CD4-positive, alpha-beta T cell (primary cell): ENCODE measurements at regions not wholly inside any gene's neighbourhood (a gene's known extent, or its start where the extent isn't known, plus 50 kb on each side); places are given as distances from the start of the nearest gene placed in this dataset.

Source experiments
- ATAC-seq: fragments of 200-7000 bp; cut with Tn5 transposase; one replicate; pipeline ENCODE4 v1.10.0; 2022; ENCODE audit warnings: mild to moderate bottlenecking; ENCODE audit not compliant: poor library complexity
- CTCF ChIA-PET: fragments of 350-600 bp; sonication (Branson Sonifier 250); formaldehyde crosslinking; loops from one replicate; lab custom pipeline; 2021; ENCODE audit warnings: antibody characterized with exemption, inconsistent platforms; lab: Charles Lee
- POLR2A ChIA-PET: fragments of 350-600 bp; sonication (Branson Sonifier 250); formaldehyde crosslinking; loops from one replicate; lab custom pipeline; 2021; ENCODE audit warnings: antibody characterized with exemption, inconsistent platforms; lab: Charles Lee
- DNase-seq, 14 experiments: peaks; one replicate each; pipeline ENCODE4 v3.0.0-alpha.2; 2013 to 2020; ENCODE audit warnings: mixed read lengths in 2 of 14
- H3K27ac ChIP-seq, 2 donors: one replicate each; pipeline versions ENCODE4 v1.5.1 to v1.7.0; 2013; ENCODE audit warnings: low read length in 2 of 2, low read depth in 1 of 2, mild to moderate bottlenecking in 1 of 2
- H3K27me3 ChIP-seq, 2 experiments: 1 replicate in 1 of 2; 2 replicates in 1 of 2; pipeline versions ENCODE4 v1.6.1 to v1.7.0; 2013; ENCODE audit warnings: low read length in 2 of 2, control low read depth in 1 of 2, mild to moderate bottlenecking in 1 of 2, moderate library complexity in 1 of 2; ENCODE audit not compliant: insufficient read depth in 2 of 2, control insufficient read depth in 1 of 2
- H3K36me3 ChIP-seq: one replicate; pipeline ENCODE4 v1.6.1; 2013; ENCODE audit warnings: low read length, control low read depth; ENCODE audit not compliant: insufficient read depth
- H3K4me1 ChIP-seq: one replicate; pipeline ENCODE4 v1.6.1; 2013; ENCODE audit warnings: low read length, control low read depth; ENCODE audit not compliant: insufficient read depth
- H3K4me3 ChIP-seq: one replicate; pipeline ENCODE4 v1.5.1; 2013; ENCODE audit warnings: mild to moderate bottlenecking, low read length, moderate library complexity
- H3K9me3 ChIP-seq, 2 experiments: 1 replicate in 1 of 2; 2 replicates in 1 of 2; pipeline versions ENCODE4 v1.6.1 to v1.7.0; 2013; ENCODE audit warnings: low read length in 2 of 2, mild to moderate bottlenecking in 2 of 2, control low read depth in 1 of 2, moderate library complexity in 1 of 2; ENCODE audit not compliant: control insufficient read depth in 1 of 2, insufficient read depth in 1 of 2
- H3K27ac Mint-ChIP-seq: one replicate; pipeline ENCODE4 v1.8.0; 2020; ENCODE audit warnings: mixed read lengths
- H3K27me3 Mint-ChIP-seq: one replicate; pipeline ENCODE4 v1.8.0; 2021; ENCODE audit warnings: mixed read lengths
- H3K36me3 Mint-ChIP-seq: one replicate; pipeline ENCODE4 v1.8.0; 2021; ENCODE audit warnings: low read depth, mixed read lengths
- H3K4me1 Mint-ChIP-seq: one replicate; pipeline ENCODE4 v1.8.0; 2021; ENCODE audit warnings: low read depth, mixed read lengths
- H3K4me3 Mint-ChIP-seq: one replicate; pipeline ENCODE4 v1.8.0; 2020; ENCODE audit warnings: mild to moderate bottlenecking, mixed read lengths
- H3K9me3 Mint-ChIP-seq: one replicate; pipeline ENCODE4 v1.8.0; 2020; ENCODE audit warnings: mixed read lengths
- CTCF ChIP-seq: fragments of 200-600 bp; IDR thresholded peaks from one replicate; pipeline ENCODE4 v1.8.0; 2022; ENCODE audit warnings: antibody characterized with exemption, mild to moderate bottlenecking
- intact Hi-C, 2 experiments: fragments of 100-400 bp; cut with DNase I in 1 of 2; cut with micrococcal nuclease in 1 of 2; formaldehyde crosslinking; loops; one replicate each; pipeline versions ENCODE4 v1.15.1 to v1.9.0; 2023 to 2025; cut with DNase I, micrococcal nuclease

- POLR2A ChIA-PET = no interaction called here
- no peak overlapping the region for H3K27ac Mint-ChIP-seq
- intact Hi-C loops = no loop called here
Observed at GRCh38 chr16:85471469-85472431, 141.4 kb upstream of the GSE1 start.

GRCh38 chr16:85472514-85472913 is 140.6 kb upstream of the GSE1 start:
- H3K4me3 ChIP-seq = no peak overlapping the region
- H3K4me1 ChIP-seq = no peaks in the 10 kb centered on the region
- Mint-ChIP-seq H3K4me1 (no peaks in the 10 kb centered on the region), H3K27me3 (peaks cover 5% of the 10 kb centered on the region), H3K36me3 (no peaks in the 10 kb centered on the region), H3K9me3 (no peaks in the 10 kb centered on the region), H3K27ac (no peak overlapping the region), H3K4me3 (no peak overlapping the region)
- CTCF ChIA-PET = no interaction called here
- H3K9me3 ChIP-seq = no peaks in the 10 kb centered on the region
- H3K36me3 ChIP-seq = no peaks in the 10 kb centered on the region
- POLR2A ChIA-PET = no interaction called here
- no peak for TF ChIP-seq CTCF
- intact Hi-C loops = no loop called here
- no peaks in the 10 kb centered on the region for H3K27me3 ChIP-seq
- DNase-seq (no peak), ATAC-seq (no peak)
- no peak overlapping the region for H3K27ac ChIP-seq

More at GRCh38 chr16:85471469-85472431, 141.4 kb upstream of the GSE1 start:
- H3K36me3 Mint-ChIP-seq = no peaks in the 10 kb centered on the region
- no peak overlapping the region for H3K27ac ChIP-seq
- no peak overlapping the region for H3K4me3 ChIP-seq
- CTCF ChIA-PET = no interaction called here
- H3K9me3 ChIP-seq = no peaks in the 10 kb centered on the region
- no peak for TF ChIP-seq CTCF
- H3K4me3 Mint-ChIP-seq = no peak overlapping the region
- ATAC-seq = no peak
- H3K4me1 Mint-ChIP-seq = no peaks in the 10 kb centered on the region
- H3K27me3 Mint-ChIP-seq = peaks cover 9% of the 10 kb centered on the region
- H3K27me3 ChIP-seq = no peaks in the 10 kb centered on the region
- H3K9me3 Mint-ChIP-seq = no peaks in the 10 kb centered on the region
- no peaks in the 10 kb centered on the region for H3K4me1 ChIP-seq
- DNase-seq = no peak
- H3K36me3 ChIP-seq = no peaks in the 10 kb centered on the region

- no peak overlapping the region for H3K27ac ChIP-seq
- POLR2A ChIA-PET = no interaction called here
Observed at GRCh38 chr16:85473323-85473722, 139.8 kb upstream of the GSE1 start.

More at GRCh38 chr16:85473323-85473722, 139.8 kb upstream of the GSE1 start:
- CTCF ChIA-PET = no interaction called here
- H3K9me3 Mint-ChIP-seq = no peaks in the 10 kb centered on the region
- no peaks in the 10 kb centered on the region for H3K4me1 ChIP-seq
- no peak overlapping the region for H3K4me3 ChIP-seq
- no peaks in the 10 kb centered on the region for H3K36me3 Mint-ChIP-seq
- H3K36me3 ChIP-seq = no peaks in the 10 kb centered on the region
- intact Hi-C loops = no loop called here
- DNase-seq (no peak), ATAC-seq (no peak)
- H3K9me3 ChIP-seq = no peaks in the 10 kb centered on the region
- no peaks in the 10 kb centered on the region for H3K4me1 Mint-ChIP-seq
- peaks cover 4% of the 10 kb centered on the region for H3K27me3 Mint-ChIP-seq
- no peak overlapping the region for H3K4me3 Mint-ChIP-seq
- H3K27ac Mint-ChIP-seq = no peak overlapping the region
- H3K27me3 ChIP-seq = no peaks in the 10 kb centered on the region
- no peak for TF ChIP-seq CTCF
